SU-DHL-6 (cell line): ENCODE measurements at regions not wholly inside any gene's neighbourhood (a gene's known extent, or its start where the extent isn't known, plus 50 kb on each side); places are given as distances from the start of the nearest gene placed in this dataset.

ENCODE experiments used
- H2AFZ ChIP-seq: fragments of 200-600 bp; sonication (generic); 2 replicates; pipeline ENCODE4 v1.6.1; 2014; ENCODE audit warnings: low read depth, mild to moderate bottlenecking, moderate library complexity, mixed read lengths, antibody characterized with exemption, low read length; ENCODE audit not compliant: severe bottlenecking
- H3F3A ChIP-seq: fragments of 200-600 bp; shearing (Covaris generic); 2 replicates; pipeline ENCODE4 v1.6.0; 2016; ENCODE audit warnings: antibody characterized with exemption, mild to moderate bottlenecking; ENCODE audit not compliant: insufficient read depth
- H3K27ac ChIP-seq: fragments of 200-600 bp; sonication (generic); 2 replicates; pipeline ENCODE4 v1.5.1; 2016; ENCODE audit warnings: low read depth, mild to moderate bottlenecking, low read length, moderate library complexity, mixed read lengths
- H3K27me3 ChIP-seq: fragments of 200-600 bp; sonication (generic), shearing (Covaris generic); 2 replicates; pipeline ENCODE4 v1.6.0; 2014; ENCODE audit warnings: mild to moderate bottlenecking, low read length
- H3K36me3 ChIP-seq: fragments of 200-600 bp; sonication (generic); 2 replicates; pipeline ENCODE4 v1.6.1; 2014; ENCODE audit warnings: mild to moderate bottlenecking, low read length, mixed read lengths
- H3K4me2 ChIP-seq: fragments of 300-600, 200-600 bp; shearing (Covaris generic), sonication (generic); 2 replicates; pipeline ENCODE4 v1.6.0; 2014; ENCODE audit warnings: low read length, low read depth, mild to moderate bottlenecking; ENCODE audit not compliant: poor library complexity, severe bottlenecking
- H3K4me3 ChIP-seq: fragments of 200-600 bp; sonication (generic); 2 replicates; pipeline ENCODE4 v1.5.1; 2014; ENCODE audit warnings: antibody characterized with exemption, low read length, mild to moderate bottlenecking, mixed read lengths; ENCODE audit not compliant: insufficient read depth, poor library complexity, severe bottlenecking
- H3K79me2 ChIP-seq: fragments of 200-600 bp; sonication (generic); 2 replicates; pipeline ENCODE4 v1.6.1; 2014; ENCODE audit warnings: mild to moderate bottlenecking, low read length, moderate library complexity; ENCODE audit not compliant: insufficient read depth
- H3K9ac ChIP-seq: fragments of 200-600 bp; sonication (generic); 2 replicates; pipeline ENCODE4 v1.7.0; 2014; ENCODE audit warnings: mild to moderate bottlenecking, low read length
- H3K9me2 ChIP-seq: fragments of 200-600 bp; sonication (generic); replicated peaks from 2 replicates; pipeline ENCODE4 v1.6.1; 2014; ENCODE audit warnings: low read length; ENCODE audit not compliant: insufficient read depth
- H3K9me3 ChIP-seq: fragments of 200-600 bp; sonication (generic); 2 replicates; pipeline ENCODE4 v1.6.1; 2014; ENCODE audit warnings: low read length, mixed read lengths; ENCODE audit not compliant: insufficient read depth
- H4K20me1 ChIP-seq: fragments of 200-600 bp; sonication (generic); 2 replicates; pipeline ENCODE4 v1.6.1; 2014; ENCODE audit warnings: low read depth, mild to moderate bottlenecking, antibody characterized with exemption, low read length, moderate library complexity, mixed read lengths
- EZH2phosphoT487 ChIP-seq: fragments of 200-600 bp; sonication (generic), shearing (Covaris generic); conservative IDR thresholded peaks from 2 replicates; pipeline ENCODE4 v1.6.1; 2018; ENCODE audit warnings: mild to moderate bottlenecking, antibody characterized with exemption, low read length, moderate library complexity, mixed read lengths
- TF ChIP-seq, protein P1 (sequence below): fragments of 200-600 bp; sonication (generic); IDR thresholded peaks from one replicate; pipeline ENCODE4 v1.5.1; 2017; ENCODE audit warnings: antibody characterized with exemption, mild to moderate bottlenecking, low read length, moderate library complexity; ENCODE audit not compliant: insufficient read depth, poor library complexity, severe bottlenecking

DNA sequence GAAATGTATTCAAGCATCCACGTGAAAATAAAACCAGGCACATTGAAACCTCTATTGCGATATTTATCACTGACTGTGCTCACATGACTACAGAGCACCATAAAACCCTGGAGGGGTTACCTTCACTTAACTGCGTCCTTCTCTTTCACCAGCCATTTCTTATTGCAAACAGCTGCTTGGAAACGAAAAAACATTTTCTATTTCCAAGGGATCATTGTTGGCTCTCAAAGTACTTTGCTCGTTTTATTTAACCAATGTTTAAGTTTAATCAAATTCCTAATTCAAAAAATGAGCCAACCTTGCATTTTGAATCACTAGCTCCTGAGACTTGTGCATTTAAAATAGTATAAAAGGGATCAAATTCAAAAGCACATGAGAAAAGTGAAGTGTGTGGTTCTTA lies 134.4 kb downstream of the OSR1 start:
- Histone ChIP-seq H3K9me3 (no peaks in the 10 kb centered on the region), H3K4me2 (no peak overlapping the region), H3K9me2 (no peaks in the 10 kb centered on the region), H3K79me2 (no peaks in the 10 kb centered on the region), H4K20me1 (no peaks in the 10 kb centered on the region), H3K27ac (no peak overlapping the region), H3K4me3 (no peak overlapping the region), H3K36me3 (no peaks in the 10 kb centered on the region), H2AFZ (no peak overlapping the region), H3F3A (no peaks in the 10 kb centered on the region), H3K9ac (no peak overlapping the region), H3K27me3 (no peaks in the 10 kb centered on the region)
- no peak for TF ChIP-seq EZH2phosphoT487
- TF ChIP-seq, protein P1, sequence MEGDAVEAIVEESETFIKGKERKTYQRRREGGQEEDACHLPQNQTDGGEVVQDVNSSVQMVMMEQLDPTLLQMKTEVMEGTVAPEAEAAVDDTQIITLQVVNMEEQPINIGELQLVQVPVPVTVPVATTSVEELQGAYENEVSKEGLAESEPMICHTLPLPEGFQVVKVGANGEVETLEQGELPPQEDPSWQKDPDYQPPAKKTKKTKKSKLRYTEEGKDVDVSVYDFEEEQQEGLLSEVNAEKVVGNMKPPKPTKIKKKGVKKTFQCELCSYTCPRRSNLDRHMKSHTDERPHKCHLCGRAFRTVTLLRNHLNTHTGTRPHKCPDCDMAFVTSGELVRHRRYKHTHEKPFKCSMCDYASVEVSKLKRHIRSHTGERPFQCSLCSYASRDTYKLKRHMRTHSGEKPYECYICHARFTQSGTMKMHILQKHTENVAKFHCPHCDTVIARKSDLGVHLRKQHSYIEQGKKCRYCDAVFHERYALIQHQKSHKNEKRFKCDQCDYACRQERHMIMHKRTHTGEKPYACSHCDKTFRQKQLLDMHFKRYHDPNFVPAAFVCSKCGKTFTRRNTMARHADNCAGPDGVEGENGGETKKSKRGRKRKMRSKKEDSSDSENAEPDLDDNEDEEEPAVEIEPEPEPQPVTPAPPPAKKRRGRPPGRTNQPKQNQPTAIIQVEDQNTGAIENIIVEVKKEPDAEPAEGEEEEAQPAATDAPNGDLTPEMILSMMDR = no peak

GRCh38 chr2:19219060-19219459 lies 139.4 kb downstream of the OSR1 start:
- H3K27me3 ChIP-seq = no peaks in the 10 kb centered on the region

GRCh38 chr2:19218166-19218565 lies 140.3 kb downstream of the OSR1 start:
- no peak overlapping the region for H2AFZ ChIP-seq
- TF ChIP-seq, protein P1 = no peak
- TF ChIP-seq EZH2phosphoT487 = no peak

More at GRCh38 chr2:19219060-19219459, 139.4 kb downstream of the OSR1 start:
- no peaks in the 10 kb centered on the region for H3K79me2 ChIP-seq
- H3K27ac ChIP-seq = no peak overlapping the region
- H3K9me3 ChIP-seq = no peaks in the 10 kb centered on the region
- no peak overlapping the region for H2AFZ ChIP-seq
- H3K9ac ChIP-seq = no peak overlapping the region
- no peak overlapping the region for H3K4me3 ChIP-seq
- H4K20me1 ChIP-seq = no peaks in the 10 kb centered on the region
- H3K4me2 ChIP-seq = no peak overlapping the region
- TF ChIP-seq, protein P1 = no peak
- TF ChIP-seq EZH2phosphoT487 = no peak
- H3K36me3 ChIP-seq = no peaks in the 10 kb centered on the region
- H3K9me2 ChIP-seq = no peaks in the 10 kb centered on the region
- H3F3A ChIP-seq = no peaks in the 10 kb centered on the region

More at GRCh38 chr2:19218166-19218565, 140.3 kb downstream of the OSR1 start:
- H3K27ac ChIP-seq = no peak overlapping the region
- no peak overlapping the region for H3K9ac ChIP-seq
- no peaks in the 10 kb centered on the region for H3K79me2 ChIP-seq
- H4K20me1 ChIP-seq = no peaks in the 10 kb centered on the region
- H3K36me3 ChIP-seq = no peaks in the 10 kb centered on the region
- no peaks in the 10 kb centered on the region for H3K9me3 ChIP-seq
- H3K9me2 ChIP-seq = no peaks in the 10 kb centered on the region
- H3K4me2 ChIP-seq = no peak overlapping the region
- no peaks in the 10 kb centered on the region for H3K27me3 ChIP-seq
- H3K4me3 ChIP-seq = no peak overlapping the region
- H3F3A ChIP-seq = no peaks in the 10 kb centered on the region
